ENCODE measurements at regions not wholly inside any gene's neighbourhood (a gene's known extent, or its start where the extent isn't known, plus 50 kb on each side); places are given as distances from the start of the nearest gene placed in this dataset.

GRCh38 chr5:117657541-117657940 is 1082.9 kb upstream of the SEMA6A start:
- DNase-seq (ENCODE audit: low read depth, low spot score) (no peak), FAIRE-seq (no peak)
- H3K36me3 ChIP-seq (ENCODE audit: control insufficient read depth in 2 of 2, extremely low read depth in 1 of 2, insufficient read depth in 2 of 2, low read length in 2 of 2) = no peaks in the 10 kb centered on the region
- H3K27me3 ChIP-seq (ENCODE audit: control insufficient read depth in 2 of 2, insufficient read depth in 2 of 2, low read length in 2 of 2) = no peaks in the 10 kb centered on the region
- H2AFZ ChIP-seq (ENCODE audit: low read depth, low read length) = no peak overlapping the region
- no peaks in the 10 kb centered on the region for H4K20me1 ChIP-seq (replicated peaks; ENCODE audit: control insufficient read depth, extremely low read depth, insufficient read depth, low read length)
- H3K4me1 ChIP-seq (ENCODE audit: control insufficient read depth, extremely low read depth, insufficient read depth, low read length) = no peaks in the 10 kb centered on the region
- TF ChIP-seq CTCF (IDR thresholded peaks at IDR 0.05; ENCODE audit: extremely low read depth in 1 of 2, insufficient read depth in 1 of 2, low read depth in 1 of 2, low read length in 2 of 2) = no peak
- TF ChIP-seq POLR2A (IDR thresholded peaks at IDR 0.05; ENCODE audit: low read depth, low read length) = no peak
- TF ChIP-seq MAX (IDR thresholded peaks at IDR 0.05; ENCODE audit: insufficient read depth, insufficient read length) = no peak
- TF ChIP-seq MYC (IDR thresholded peaks at IDR 0.05; ENCODE audit: low read depth, low read length) = no peak
- TF ChIP-seq JUN (IDR thresholded peaks at IDR 0.05; ENCODE audit: borderline replicate concordance, insufficient read depth, insufficient read length, low read depth) = no peak
- no peak for TF ChIP-seq POLR2AphosphoS5 (IDR thresholded peaks at IDR 0.05; ENCODE audit: insufficient read depth, low read depth, low read length)
- no peak for TF ChIP-seq GATA2 (IDR thresholded peaks at IDR 0.05; ENCODE audit: insufficient read depth, insufficient read length, low read depth, low read length)
- TF ChIP-seq EZH2 (IDR thresholded peaks at IDR 0.05; ENCODE audit: borderline replicate concordance, low read depth, low read length, severe bottlenecking) = no peak
- TF ChIP-seq FOS (IDR thresholded peaks at IDR 0.05; ENCODE audit: borderline replicate concordance, insufficient read depth, low read length) = no peak
- H3K4me3 ChIP-seq (replicated peaks in 1 of 3; ENCODE audit: insufficient read depth in 1 of 3, low read depth in 1 of 3, low read length in 3 of 3) = no peak overlapping the region
- dilution Hi-C loops (cut with MboI; ENCODE audit: extremely low pct_ligation_motif_present, low sequenced_read_pairs) = no loop called here
- BruUV-seq (replicated peaks) = no TSS peak
- H3K9me3 ChIP-seq (replicated peaks; ENCODE audit: control insufficient read depth, insufficient read depth, low read length) = no peaks in the 10 kb centered on the region
- H3K27ac ChIP-seq (ENCODE audit: insufficient read depth, low read depth, low read length) = no peak overlapping the region
- no peaks in the 10 kb centered on the region for H3K79me2 ChIP-seq (ENCODE audit: control insufficient read depth, insufficient read depth, low read length)
- POLR2A ChIA-PET = no interaction called here
- H3K4me2 ChIP-seq (ENCODE audit: insufficient read depth, low read length) = no peak overlapping the region
- CTCF ChIA-PET = no interaction called here
- H3K9me1 ChIP-seq (replicated peaks; ENCODE audit: control insufficient read depth, extremely low read depth, insufficient read depth, low read length) = no peaks in the 10 kb centered on the region
- intact Hi-C loops (cut with micrococcal nuclease) = no loop called here
- H3K9ac ChIP-seq (replicated peaks; ENCODE audit: extremely low read depth, insufficient read depth, low read length) = no peak overlapping the region
